Endodermal cell (in vitro differentiated cells): ENCODE measurements at regions not wholly inside any gene's neighbourhood (a gene's known extent, or its start where the extent isn't known, plus 50 kb on each side); places are given as distances from the start of the nearest gene placed in this dataset.

Experiments used
- DNase-seq: peaks from one replicate; pipeline ENCODE4 v3.0.0-alpha.2; 2017
- H3K27ac ChIP-seq: 2 replicates; pipeline ENCODE4 v1.5.1; 2013; ENCODE audit warnings: mild to moderate bottlenecking, low read depth, low read length, moderate library complexity
- H3K27me3 ChIP-seq: 2 replicates; pipeline ENCODE4 v1.6.1; 2013; ENCODE audit warnings: mild to moderate bottlenecking, low read length, moderate library complexity; ENCODE audit not compliant: insufficient read depth, control insufficient read depth, poor library complexity, severe bottlenecking
- H3K36me3 ChIP-seq: 2 replicates; pipeline ENCODE4 v1.7.0; 2013; ENCODE audit warnings: mild to moderate bottlenecking, low read length, moderate library complexity; ENCODE audit not compliant: control insufficient read depth, insufficient read depth
- H3K4me1 ChIP-seq: one replicate; pipeline ENCODE4 v1.7.0; 2013; ENCODE audit warnings: low read length; ENCODE audit not compliant: control insufficient read depth, insufficient read depth
- H3K4me3 ChIP-seq: 2 replicates; pipeline ENCODE4 v1.5.1; 2013; ENCODE audit warnings: mild to moderate bottlenecking, low read length, moderate library complexity
- H3K9ac ChIP-seq: 2 replicates; pipeline ENCODE4 v1.6.1; 2013; ENCODE audit warnings: mild to moderate bottlenecking, low read length, moderate library complexity; ENCODE audit not compliant: poor library complexity, severe bottlenecking; ENCODE audit errors: extremely low read depth
- H3K9me3 ChIP-seq: 2 replicates; pipeline ENCODE4 v1.6.1; 2013; ENCODE audit warnings: mild to moderate bottlenecking, low read length, moderate library complexity; ENCODE audit not compliant: control insufficient read depth
- H3K27ac Mint-ChIP-seq: 2 replicates; pipeline ENCODE4 v1.8.0; 2020; ENCODE audit warnings: mixed read lengths
- H3K27me3 Mint-ChIP-seq: 2 replicates; pipeline ENCODE4 v1.8.0; 2021; ENCODE audit warnings: mild to moderate bottlenecking, mixed read lengths; ENCODE audit not compliant: insufficient read depth
- H3K36me3 Mint-ChIP-seq: 2 replicates; pipeline ENCODE4 v1.8.0; 2020; ENCODE audit warnings: low read depth, mixed read lengths
- H3K4me1 Mint-ChIP-seq: 2 replicates; pipeline ENCODE4 v1.8.0; 2020; ENCODE audit warnings: mixed read lengths
- H3K4me3 Mint-ChIP-seq: 2 replicates; pipeline ENCODE4 v1.8.0; 2020; ENCODE audit warnings: mild to moderate bottlenecking, moderate library complexity, mixed read lengths
- H3K9me3 Mint-ChIP-seq: 2 replicates; pipeline ENCODE4 v1.8.0; 2020; ENCODE audit warnings: mild to moderate bottlenecking, mixed read lengths
- WGBS, 2 experiments: methylation state at CpG; one replicate each; pipeline versions ENCODE4 v1.1.5 to v1.1.7; 2013; ENCODE audit warnings: missing lambda C conversion rate in 2 of 2, mixed read lengths in 1 of 2; ENCODE audit not compliant: insufficient coverage in 1 of 2, insufficient read length in 1 of 2; 5-methylcytosine and 5-hydroxymethylcytosine counted together
- TF ChIP-seq, protein P1 (sequence below): fragments of 200-600 bp; sonication (generic); conservative IDR thresholded peaks from 2 replicates; pipeline ENCODE4 v1.5.0; 2021; ENCODE audit warnings: antibody characterized with exemption, mild to moderate bottlenecking

DNA sequence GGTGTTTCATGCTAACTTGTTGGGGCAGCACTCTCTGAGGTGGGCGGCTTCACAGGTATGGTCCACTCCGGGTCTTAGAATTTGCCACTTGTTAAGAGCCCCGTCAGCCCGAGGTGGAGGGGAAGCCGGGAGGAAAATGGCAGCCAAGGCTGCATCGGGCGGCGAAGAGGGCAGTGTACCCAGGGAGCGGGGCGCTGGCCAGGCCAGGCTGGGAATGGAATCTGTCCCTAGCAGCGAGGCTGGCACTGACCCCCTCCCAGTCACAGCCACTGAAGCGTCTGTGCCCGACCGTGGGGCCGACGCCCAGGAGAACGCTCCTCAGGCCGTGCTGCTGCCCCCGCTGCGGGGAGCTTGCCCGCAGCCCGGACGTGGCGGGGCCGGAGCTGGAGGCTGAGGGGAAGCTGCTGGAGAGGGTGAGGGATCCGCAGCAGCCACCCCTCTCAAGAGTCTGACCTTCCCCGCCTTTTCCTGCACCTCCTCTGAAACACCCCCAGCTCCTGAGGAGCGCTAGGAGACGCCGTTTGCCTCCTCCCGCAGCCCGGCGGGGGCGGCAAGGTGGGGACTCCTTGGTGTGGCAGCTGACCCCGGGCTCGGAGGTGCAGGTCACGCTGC, 313.8 kb upstream of the SPRY2 start:
- Mint-ChIP-seq H3K4me1 (no peaks in the 10 kb centered on the region), H3K27me3 (peaks cover 2% of the 10 kb centered on the region), H3K4me3 (no peak overlapping the region), H3K9me3 (peaks cover 11% of the 10 kb centered on the region), H3K36me3 (no peaks in the 10 kb centered on the region), H3K27ac (no peak overlapping the region)
- Histone ChIP-seq H3K27ac (no peak overlapping the region), H3K27me3 (no peaks in the 10 kb centered on the region), H3K4me3 (no peak overlapping the region), H3K4me1 (no peaks in the 10 kb centered on the region), H3K9me3 (peaks cover 1% of the 10 kb centered on the region), H3K36me3 (no peaks in the 10 kb centered on the region), H3K9ac (no peak overlapping the region)
- 95 to 100% methylated on average over 12 to 37 of the region's 37 CpGs for WGBS, 2 experiments
- TF ChIP-seq, protein P1, sequence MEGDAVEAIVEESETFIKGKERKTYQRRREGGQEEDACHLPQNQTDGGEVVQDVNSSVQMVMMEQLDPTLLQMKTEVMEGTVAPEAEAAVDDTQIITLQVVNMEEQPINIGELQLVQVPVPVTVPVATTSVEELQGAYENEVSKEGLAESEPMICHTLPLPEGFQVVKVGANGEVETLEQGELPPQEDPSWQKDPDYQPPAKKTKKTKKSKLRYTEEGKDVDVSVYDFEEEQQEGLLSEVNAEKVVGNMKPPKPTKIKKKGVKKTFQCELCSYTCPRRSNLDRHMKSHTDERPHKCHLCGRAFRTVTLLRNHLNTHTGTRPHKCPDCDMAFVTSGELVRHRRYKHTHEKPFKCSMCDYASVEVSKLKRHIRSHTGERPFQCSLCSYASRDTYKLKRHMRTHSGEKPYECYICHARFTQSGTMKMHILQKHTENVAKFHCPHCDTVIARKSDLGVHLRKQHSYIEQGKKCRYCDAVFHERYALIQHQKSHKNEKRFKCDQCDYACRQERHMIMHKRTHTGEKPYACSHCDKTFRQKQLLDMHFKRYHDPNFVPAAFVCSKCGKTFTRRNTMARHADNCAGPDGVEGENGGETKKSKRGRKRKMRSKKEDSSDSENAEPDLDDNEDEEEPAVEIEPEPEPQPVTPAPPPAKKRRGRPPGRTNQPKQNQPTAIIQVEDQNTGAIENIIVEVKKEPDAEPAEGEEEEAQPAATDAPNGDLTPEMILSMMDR: no peak
- DNase-seq: peak; percentile 44

DNA sequence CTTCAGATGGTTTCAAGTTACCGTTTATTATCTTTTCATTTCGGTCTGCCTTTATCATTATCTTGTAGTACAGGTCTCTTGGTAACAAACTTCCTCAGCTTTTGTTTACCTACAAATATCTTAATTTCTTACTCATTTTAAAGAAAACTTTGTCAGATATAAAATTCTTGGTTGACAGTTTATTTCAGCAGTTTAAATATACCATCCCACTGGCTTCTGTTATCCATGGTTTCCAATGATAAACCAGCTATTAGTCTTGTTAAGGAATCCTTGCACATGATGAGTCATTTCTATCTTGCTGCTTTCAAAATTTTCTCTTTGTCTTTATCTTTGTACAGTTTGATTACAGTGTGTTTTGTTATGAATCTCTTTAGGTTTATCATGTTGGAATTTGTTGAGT, 308.3 kb upstream of the SPRY2 start:
- no peak overlapping the region for H3K4me3 ChIP-seq
- no peak overlapping the region for H3K27ac Mint-ChIP-seq

DNA sequence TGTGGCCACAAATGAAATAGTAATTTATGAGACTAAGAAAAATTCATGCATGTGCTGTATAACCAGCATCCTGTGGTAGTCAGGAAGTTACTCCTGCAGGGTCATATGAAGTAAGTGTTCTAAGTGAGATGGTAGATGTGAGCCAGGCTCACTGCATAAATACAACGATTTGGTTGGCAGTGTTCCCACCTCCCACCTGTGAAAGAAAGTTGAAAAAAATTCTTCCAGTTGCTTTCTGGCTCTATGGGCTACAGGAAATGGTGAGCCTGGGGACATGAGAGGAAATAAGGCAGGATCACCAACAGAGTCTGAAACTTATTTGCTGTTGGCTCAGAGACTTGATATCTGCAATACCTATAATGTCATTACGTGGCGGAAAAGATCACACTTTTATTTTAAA, 301.7 kb upstream of the SPRY2 start:
- no peaks in the 10 kb centered on the region for H3K36me3 ChIP-seq
- no peak overlapping the region for H3K4me3 ChIP-seq
- H3K9me3 Mint-ChIP-seq: no peaks in the 10 kb centered on the region
- TF ChIP-seq, protein P1: no peak
- no peaks in the 10 kb centered on the region for H3K36me3 Mint-ChIP-seq
- H3K9ac ChIP-seq: no peak overlapping the region
- H3K4me1 ChIP-seq: no peaks in the 10 kb centered on the region
- no peaks in the 10 kb centered on the region for H3K27me3 Mint-ChIP-seq
- WGBS, 2 experiments: 86 to 90% methylated on average over 3 of the region's 3 CpGs
- no peaks in the 10 kb centered on the region for H3K4me1 Mint-ChIP-seq
- no peaks in the 10 kb centered on the region for H3K9me3 ChIP-seq
- no peak overlapping the region for H3K27ac Mint-ChIP-seq
- no peaks in the 10 kb centered on the region for H3K27me3 ChIP-seq
- DNase-seq: no peak
- H3K4me3 Mint-ChIP-seq: no peak overlapping the region
- H3K27ac ChIP-seq: no peak overlapping the region

More for the DNA sequence above, 308.3 kb upstream of the SPRY2 start:
- H3K4me1 Mint-ChIP-seq: no peaks in the 10 kb centered on the region
- no peaks in the 10 kb centered on the region for H3K9me3 Mint-ChIP-seq
- no peaks in the 10 kb centered on the region for H3K36me3 Mint-ChIP-seq
- Histone ChIP-seq H3K9me3 (peaks cover 10% of the 10 kb centered on the region), H3K4me1 (no peaks in the 10 kb centered on the region), H3K27me3 (no peaks in the 10 kb centered on the region), H3K27ac (no peak overlapping the region), H3K9ac (no peak overlapping the region), H3K36me3 (no peaks in the 10 kb centered on the region)
- no peak for DNase-seq
- no peaks in the 10 kb centered on the region for H3K27me3 Mint-ChIP-seq
- WGBS, 2 experiments: 80 to 94% methylated on average over 1 to 2 of the region's 2 CpGs
- no peak overlapping the region for H3K4me3 Mint-ChIP-seq
- TF ChIP-seq, protein P1: no peak
